CD4-positive, alpha-beta T cell (primary cell): ENCODE measurements at regions not wholly inside any gene's neighbourhood (a gene's known extent, or its start where the extent isn't known, plus 50 kb on each side); places are given as distances from the start of the nearest gene placed in this dataset.

Experiments
- ATAC-seq: fragments of 200-7000 bp; cut with Tn5 transposase; one replicate; pipeline ENCODE4 v1.10.0; 2022; ENCODE audit warnings: mild to moderate bottlenecking; ENCODE audit not compliant: poor library complexity
- CTCF ChIA-PET: fragments of 350-600 bp; sonication (Branson Sonifier 250); formaldehyde crosslinking; loops from one replicate; lab custom pipeline; 2021; ENCODE audit warnings: antibody characterized with exemption, inconsistent platforms; lab: Charles Lee
- POLR2A ChIA-PET: fragments of 350-600 bp; sonication (Branson Sonifier 250); formaldehyde crosslinking; loops from one replicate; lab custom pipeline; 2021; ENCODE audit warnings: antibody characterized with exemption, inconsistent platforms; lab: Charles Lee
- DNase-seq, 14 experiments: peaks; one replicate each; pipeline ENCODE4 v3.0.0-alpha.2; 2013 to 2020; ENCODE audit warnings: mixed read lengths in 2 of 14
- H3K27ac ChIP-seq, 2 donors: one replicate each; pipeline versions ENCODE4 v1.5.1 to v1.7.0; 2013; ENCODE audit warnings: low read length in 2 of 2, low read depth in 1 of 2, mild to moderate bottlenecking in 1 of 2
- H3K27me3 ChIP-seq, 2 experiments: 1 replicate in 1 of 2; 2 replicates in 1 of 2; pipeline versions ENCODE4 v1.6.1 to v1.7.0; 2013; ENCODE audit warnings: low read length in 2 of 2, control low read depth in 1 of 2, mild to moderate bottlenecking in 1 of 2, moderate library complexity in 1 of 2; ENCODE audit not compliant: insufficient read depth in 2 of 2, control insufficient read depth in 1 of 2
- H3K36me3 ChIP-seq: one replicate; pipeline ENCODE4 v1.6.1; 2013; ENCODE audit warnings: low read length, control low read depth; ENCODE audit not compliant: insufficient read depth
- H3K4me1 ChIP-seq: one replicate; pipeline ENCODE4 v1.6.1; 2013; ENCODE audit warnings: low read length, control low read depth; ENCODE audit not compliant: insufficient read depth
- H3K4me3 ChIP-seq: one replicate; pipeline ENCODE4 v1.5.1; 2013; ENCODE audit warnings: mild to moderate bottlenecking, low read length, moderate library complexity
- H3K9me3 ChIP-seq, 2 experiments: 1 replicate in 1 of 2; 2 replicates in 1 of 2; pipeline versions ENCODE4 v1.6.1 to v1.7.0; 2013; ENCODE audit warnings: low read length in 2 of 2, mild to moderate bottlenecking in 2 of 2, control low read depth in 1 of 2, moderate library complexity in 1 of 2; ENCODE audit not compliant: control insufficient read depth in 1 of 2, insufficient read depth in 1 of 2
- H3K27ac Mint-ChIP-seq: one replicate; pipeline ENCODE4 v1.8.0; 2020; ENCODE audit warnings: mixed read lengths
- H3K27me3 Mint-ChIP-seq: one replicate; pipeline ENCODE4 v1.8.0; 2021; ENCODE audit warnings: mixed read lengths
- H3K36me3 Mint-ChIP-seq: one replicate; pipeline ENCODE4 v1.8.0; 2021; ENCODE audit warnings: low read depth, mixed read lengths
- H3K4me1 Mint-ChIP-seq: one replicate; pipeline ENCODE4 v1.8.0; 2021; ENCODE audit warnings: low read depth, mixed read lengths
- H3K4me3 Mint-ChIP-seq: one replicate; pipeline ENCODE4 v1.8.0; 2020; ENCODE audit warnings: mild to moderate bottlenecking, mixed read lengths
- H3K9me3 Mint-ChIP-seq: one replicate; pipeline ENCODE4 v1.8.0; 2020; ENCODE audit warnings: mixed read lengths
- intact Hi-C, 2 experiments: fragments of 100-400 bp; cut with DNase I in 1 of 2; cut with micrococcal nuclease in 1 of 2; formaldehyde crosslinking; loops; one replicate each; pipeline versions ENCODE4 v1.15.1 to v1.9.0; 2023 to 2025; cut with DNase I, micrococcal nuclease
- TF ChIP-seq, protein P1 (sequence below): fragments of 200-600 bp; IDR thresholded peaks from one replicate; pipeline ENCODE4 v1.8.0; 2022; ENCODE audit warnings: antibody characterized with exemption, mild to moderate bottlenecking

DNA sequence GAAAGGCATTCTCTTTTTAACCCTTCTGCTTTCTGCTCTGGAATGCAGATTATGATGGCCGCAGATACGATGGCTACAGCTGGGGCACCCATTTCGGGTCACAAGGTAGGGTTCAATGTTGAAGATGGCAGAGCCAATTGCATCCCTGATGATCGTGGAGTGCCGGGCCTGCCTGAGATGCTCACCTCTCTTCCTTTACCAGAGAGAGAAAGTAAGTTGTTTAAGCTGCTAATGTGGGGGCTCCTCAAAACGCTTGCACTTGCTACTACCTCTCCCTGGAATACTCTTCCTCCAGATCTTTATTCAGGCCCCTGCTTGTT lies 50.8 kb upstream of the PRDM11 start:
- TF ChIP-seq, protein P1, sequence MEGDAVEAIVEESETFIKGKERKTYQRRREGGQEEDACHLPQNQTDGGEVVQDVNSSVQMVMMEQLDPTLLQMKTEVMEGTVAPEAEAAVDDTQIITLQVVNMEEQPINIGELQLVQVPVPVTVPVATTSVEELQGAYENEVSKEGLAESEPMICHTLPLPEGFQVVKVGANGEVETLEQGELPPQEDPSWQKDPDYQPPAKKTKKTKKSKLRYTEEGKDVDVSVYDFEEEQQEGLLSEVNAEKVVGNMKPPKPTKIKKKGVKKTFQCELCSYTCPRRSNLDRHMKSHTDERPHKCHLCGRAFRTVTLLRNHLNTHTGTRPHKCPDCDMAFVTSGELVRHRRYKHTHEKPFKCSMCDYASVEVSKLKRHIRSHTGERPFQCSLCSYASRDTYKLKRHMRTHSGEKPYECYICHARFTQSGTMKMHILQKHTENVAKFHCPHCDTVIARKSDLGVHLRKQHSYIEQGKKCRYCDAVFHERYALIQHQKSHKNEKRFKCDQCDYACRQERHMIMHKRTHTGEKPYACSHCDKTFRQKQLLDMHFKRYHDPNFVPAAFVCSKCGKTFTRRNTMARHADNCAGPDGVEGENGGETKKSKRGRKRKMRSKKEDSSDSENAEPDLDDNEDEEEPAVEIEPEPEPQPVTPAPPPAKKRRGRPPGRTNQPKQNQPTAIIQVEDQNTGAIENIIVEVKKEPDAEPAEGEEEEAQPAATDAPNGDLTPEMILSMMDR, result no peak
- H3K4me1 ChIP-seq, result peaks cover 32% of the 10 kb centered on the region
- Mint-ChIP-seq H3K9me3 (no peaks in the 10 kb centered on the region), H3K36me3 (no peaks in the 10 kb centered on the region), H3K4me3 (no peak overlapping the region), H3K27me3 (peaks cover 5% of the 10 kb centered on the region), H3K27ac (no peak overlapping the region), H3K4me1 (peaks cover 23% of the 10 kb centered on the region)
- intact Hi-C loops, result no loop called here
- H3K9me3 ChIP-seq, result no peaks in the 10 kb centered on the region
- H3K27ac ChIP-seq, result no peak overlapping the region
- ATAC-seq, result no peak
- H3K36me3 ChIP-seq, result no peaks in the 10 kb centered on the region
- H3K27me3 ChIP-seq, result peaks cover 7% of the 10 kb centered on the region in 2 experiments
- POLR2A ChIA-PET, result no interaction called here
- no peak for DNase-seq
- H3K4me3 ChIP-seq, result no peak overlapping the region
- CTCF ChIA-PET, result no interaction called here

DNA sequence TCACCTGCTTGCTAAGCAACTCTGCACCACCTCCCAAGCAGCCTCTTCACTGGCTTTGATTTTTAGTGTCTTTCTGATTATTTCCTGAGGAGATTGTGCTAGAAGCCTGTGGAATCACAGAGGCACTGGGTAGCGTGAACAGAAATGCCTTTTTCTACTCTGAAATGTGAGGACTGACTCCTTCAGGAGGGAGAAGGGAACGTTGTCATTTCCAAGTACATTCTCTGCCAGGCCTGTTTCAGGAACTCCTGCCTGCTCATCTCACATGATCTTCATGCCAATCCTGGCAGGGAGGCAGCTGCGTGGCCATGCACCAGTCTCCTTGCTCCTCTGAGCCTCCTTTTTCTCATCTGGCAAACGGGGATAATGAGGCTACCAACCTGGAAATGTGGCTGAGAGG lies 49.8 kb upstream of the PRDM11 start:
- DNase-seq (no peak), ATAC-seq (no peak)
- H3K36me3 ChIP-seq, result no peaks in the 10 kb centered on the region
- intact Hi-C loops, result no loop called here
- H3K9me3 ChIP-seq, result no peaks in the 10 kb centered on the region
- no peak overlapping the region for H3K4me3 ChIP-seq
- TF ChIP-seq, protein P1, result no peak
- H3K27me3 ChIP-seq, result peaks cover 7% of the 10 kb centered on the region in 2 experiments
- H3K4me1 Mint-ChIP-seq, result peaks cover 22% of the 10 kb centered on the region
- no peaks in the 10 kb centered on the region for H3K9me3 Mint-ChIP-seq
- H3K4me1 ChIP-seq, result peaks cover 37% of the 10 kb centered on the region
- no peak overlapping the region for H3K4me3 Mint-ChIP-seq
- no peak overlapping the region for H3K27ac Mint-ChIP-seq
- ChIA-PET POLR2A (interaction anchor here (1.2 kb wide), 1 partner anchor 16 kb away, joined by 3 read pairs; no protein-coding TSS in a partner anchor), CTCF (no interaction called here)
- no peak overlapping the region for H3K27ac ChIP-seq
- peaks cover 5% of the 10 kb centered on the region for H3K27me3 Mint-ChIP-seq
- H3K36me3 Mint-ChIP-seq, result no peaks in the 10 kb centered on the region
